ENCODE measurements at regions not wholly inside any gene's neighbourhood (a gene's known extent, or its start where the extent isn't known, plus 50 kb on each side); places are given as distances from the start of the nearest gene placed in this dataset.
"Not testable (repeated sequence)": the region's sequence is repeated elsewhere in the genome, so short reads cannot be mapped to it uniquely, and the experiment has no call there.

GRCh38 chr16:88148078-88148477, 196.8 kb downstream of the BANP start:
- DNase-seq (ENCODE audit: low read depth), result not testable (repeated sequence)

DNA sequence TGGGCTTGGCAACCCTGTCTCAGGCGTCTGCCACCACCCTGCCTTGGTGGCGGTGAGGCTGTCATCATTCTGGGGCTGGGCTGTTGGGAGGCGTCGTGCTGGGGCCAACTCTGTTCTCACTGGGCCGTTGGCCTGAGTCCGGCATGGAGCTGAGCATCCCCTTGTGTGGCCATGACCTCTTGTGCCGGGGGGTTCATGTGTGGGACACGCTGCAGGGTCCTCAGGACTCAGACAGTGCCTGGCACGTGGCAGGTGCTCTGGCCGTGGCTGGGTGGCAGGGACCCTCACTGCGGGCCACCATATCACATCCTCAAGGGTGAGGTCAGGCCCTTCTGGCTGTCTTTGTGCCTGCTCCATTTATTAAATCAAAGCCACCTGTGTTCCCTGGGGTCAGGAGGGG, 197.4 kb downstream of the BANP start:
- not testable (repeated sequence) for DNase-seq (ENCODE audit: low read depth)

DNA sequence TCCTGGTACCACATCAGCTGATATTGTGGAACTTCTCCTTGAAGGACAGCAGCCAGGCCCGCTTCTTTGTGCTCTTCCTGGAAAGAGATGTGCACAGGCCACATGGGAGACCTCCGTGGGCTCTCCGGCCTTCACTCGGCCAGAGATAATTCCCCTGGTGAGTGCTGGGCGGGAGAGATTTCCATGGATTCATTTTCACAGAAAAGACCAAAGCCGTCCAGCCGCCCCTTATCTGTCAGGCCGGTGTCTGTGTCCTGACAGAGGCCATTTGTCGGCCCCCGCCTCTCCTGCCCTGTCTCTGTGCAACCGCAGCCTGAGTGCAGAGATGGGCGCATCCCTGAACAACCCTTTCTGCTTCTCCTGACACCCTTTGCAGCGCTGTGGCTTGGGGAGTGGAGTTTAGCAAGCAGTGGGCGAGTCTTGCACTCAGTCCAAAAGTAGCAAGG, 197.9 kb downstream of the BANP start:
- DNase-seq (ENCODE audit: low read depth), result not testable (repeated sequence)

GRCh38 chr16:88149663-88150062, 198.4 kb downstream of the BANP start:
- not testable (repeated sequence) for DNase-seq (ENCODE audit: low read depth)

DNA sequence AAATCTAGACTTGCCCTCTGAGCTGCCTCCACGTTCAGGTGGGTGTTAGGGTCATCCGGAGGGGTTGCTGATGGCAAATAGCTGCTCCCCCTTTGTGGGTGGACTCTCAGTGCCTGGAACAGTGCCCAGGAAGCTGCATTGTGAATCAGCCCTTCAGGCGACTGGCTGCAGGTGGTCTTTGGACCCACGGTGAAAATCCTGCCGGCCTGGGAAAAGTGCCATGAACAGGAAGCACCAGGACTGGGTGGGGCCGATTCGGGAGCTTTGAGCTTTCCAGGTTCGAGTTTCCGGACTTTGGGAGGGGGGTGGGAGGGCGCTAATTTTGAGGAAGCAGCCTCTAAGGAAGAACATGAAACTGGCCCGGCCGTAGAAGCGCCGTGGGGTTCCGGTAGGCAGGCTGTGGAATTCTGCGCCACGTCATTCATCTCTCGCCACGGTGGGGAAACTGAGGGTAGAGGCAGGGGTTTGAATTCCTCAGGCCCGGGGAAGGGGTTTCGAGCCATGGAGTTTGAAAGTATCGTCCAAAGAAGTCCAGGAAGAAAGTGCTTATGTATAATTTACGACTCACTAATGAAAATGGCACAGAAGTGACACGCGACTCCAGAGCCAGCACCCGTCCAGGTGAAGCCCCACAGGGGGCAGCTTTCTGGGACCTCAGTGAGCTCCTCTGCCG, 199.4 kb downstream of the BANP start:
- DNase-seq (ENCODE audit: low read depth), result not testable (repeated sequence)

GRCh38 chr16:88151129-88151499, 199.9 kb downstream of the BANP start:
- DNase-seq (ENCODE audit: low read depth), result not testable (repeated sequence)

- DNase-seq (ENCODE audit: low read depth), result not testable (repeated sequence)
Measured at GRCh38 chr16:88151859-88152843, 200.9 kb downstream of the BANP start.

GRCh38 chr16:88152879-88153278, 201.6 kb downstream of the BANP start:
- not testable (repeated sequence) for DNase-seq (ENCODE audit: low read depth)

DNA sequence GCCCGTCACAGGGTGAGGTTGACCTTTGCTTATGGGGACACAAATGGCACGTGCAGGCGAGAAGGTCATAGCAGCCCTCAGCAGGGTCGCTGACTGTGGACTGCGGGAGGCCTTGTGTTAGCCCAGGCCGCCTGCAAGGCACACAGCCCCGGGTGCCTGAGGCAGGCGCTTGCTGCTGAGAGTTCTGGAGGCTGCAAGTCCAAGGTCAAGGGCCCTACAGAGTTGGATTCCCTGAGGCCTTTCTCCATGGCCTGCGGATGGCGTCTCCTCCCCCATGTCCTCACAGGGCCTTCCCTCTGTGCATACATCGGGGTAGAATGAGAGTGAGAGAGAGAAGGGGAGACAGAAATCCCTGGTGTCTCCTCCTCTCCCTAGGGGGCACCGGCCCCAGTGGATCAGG, 202.3 kb downstream of the BANP start:
- not testable (repeated sequence) for DNase-seq (ENCODE audit: low read depth)

- DNase-seq (ENCODE audit: low read depth), result not testable (repeated sequence)
Measured at GRCh38 chr16:88154886-88155285, 203.7 kb downstream of the BANP start.

GRCh38 chr16:88155681-88156080, 204.4 kb downstream of the BANP start:
- not testable (repeated sequence) for DNase-seq (ENCODE audit: low read depth)

DNA sequence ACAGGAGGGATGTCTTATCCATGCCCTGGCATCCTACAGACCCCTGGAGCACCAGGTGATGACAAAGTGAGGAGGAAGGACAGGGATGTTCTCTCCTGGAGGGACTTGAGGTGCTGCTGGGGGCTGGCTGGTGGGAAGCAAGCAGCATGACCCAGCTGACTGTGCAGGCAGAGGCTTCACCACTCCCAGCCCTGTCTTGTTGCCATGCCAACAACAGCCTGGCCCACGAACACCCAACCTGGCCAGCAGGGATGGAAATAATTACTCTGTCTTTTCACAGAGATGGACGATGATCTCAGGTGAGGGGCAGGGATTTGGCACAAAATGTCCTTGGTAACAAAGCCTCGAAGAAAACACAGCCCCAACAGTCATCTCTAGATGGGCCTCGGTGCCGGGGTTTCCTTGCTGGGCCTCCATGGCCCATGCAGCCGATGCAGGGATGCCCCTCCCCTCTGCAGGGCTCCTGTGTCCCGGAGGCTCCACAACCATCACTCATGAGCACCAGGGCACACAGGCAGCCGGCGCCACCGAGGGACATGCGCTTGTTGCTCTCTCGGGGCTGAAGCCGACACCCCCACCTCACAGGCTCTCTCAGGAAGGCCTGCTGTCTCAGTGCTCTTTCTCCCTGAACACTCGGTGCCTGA, 205.5 kb downstream of the BANP start:
- DNase-seq (ENCODE audit: low read depth), result not testable (repeated sequence)

GRCh38 chr16:88157686-88158085, 206.5 kb downstream of the BANP start:
- DNase-seq (ENCODE audit: low read depth), result not testable (repeated sequence)

DNA sequence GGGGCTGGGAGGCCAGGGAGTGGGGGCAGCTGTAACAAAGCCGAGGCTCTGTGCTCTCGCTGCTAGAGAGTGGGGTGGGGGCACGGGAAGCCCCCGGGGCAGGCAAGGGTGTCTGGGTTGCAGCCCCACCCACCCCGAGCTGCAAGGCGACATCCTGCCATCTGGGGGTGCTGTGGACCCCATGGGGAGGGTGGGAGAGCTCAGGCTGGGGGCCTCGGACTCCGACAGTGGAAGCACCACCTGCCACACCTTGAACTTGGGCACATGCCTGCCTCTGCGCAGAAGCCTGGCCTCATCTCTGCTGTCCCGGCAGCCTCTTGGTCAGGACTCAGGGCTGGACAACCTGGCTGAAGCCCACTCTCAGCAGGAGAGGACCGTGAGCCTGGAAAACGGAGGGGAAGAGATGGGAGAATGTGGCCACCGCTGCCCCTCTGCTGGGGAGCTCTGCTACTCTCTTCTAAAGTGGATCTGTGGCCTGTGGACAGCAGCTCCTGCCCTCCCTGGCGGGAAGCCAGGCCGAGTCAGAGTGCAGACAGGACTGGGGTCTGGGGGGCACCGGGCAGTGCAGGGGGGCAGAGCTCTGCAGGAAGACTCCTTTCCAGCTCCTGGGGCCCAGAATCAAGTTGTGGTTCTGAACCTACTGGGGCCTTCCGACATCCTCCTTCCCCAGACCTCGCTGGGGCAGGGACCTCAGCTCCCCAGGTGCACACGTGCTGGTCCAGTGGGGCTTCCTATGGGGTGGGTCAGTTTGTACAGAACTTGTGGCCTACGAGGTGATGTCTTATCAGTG, 207.2 kb downstream of the BANP start:
- not testable (repeated sequence) for DNase-seq (ENCODE audit: low read depth)

DNA sequence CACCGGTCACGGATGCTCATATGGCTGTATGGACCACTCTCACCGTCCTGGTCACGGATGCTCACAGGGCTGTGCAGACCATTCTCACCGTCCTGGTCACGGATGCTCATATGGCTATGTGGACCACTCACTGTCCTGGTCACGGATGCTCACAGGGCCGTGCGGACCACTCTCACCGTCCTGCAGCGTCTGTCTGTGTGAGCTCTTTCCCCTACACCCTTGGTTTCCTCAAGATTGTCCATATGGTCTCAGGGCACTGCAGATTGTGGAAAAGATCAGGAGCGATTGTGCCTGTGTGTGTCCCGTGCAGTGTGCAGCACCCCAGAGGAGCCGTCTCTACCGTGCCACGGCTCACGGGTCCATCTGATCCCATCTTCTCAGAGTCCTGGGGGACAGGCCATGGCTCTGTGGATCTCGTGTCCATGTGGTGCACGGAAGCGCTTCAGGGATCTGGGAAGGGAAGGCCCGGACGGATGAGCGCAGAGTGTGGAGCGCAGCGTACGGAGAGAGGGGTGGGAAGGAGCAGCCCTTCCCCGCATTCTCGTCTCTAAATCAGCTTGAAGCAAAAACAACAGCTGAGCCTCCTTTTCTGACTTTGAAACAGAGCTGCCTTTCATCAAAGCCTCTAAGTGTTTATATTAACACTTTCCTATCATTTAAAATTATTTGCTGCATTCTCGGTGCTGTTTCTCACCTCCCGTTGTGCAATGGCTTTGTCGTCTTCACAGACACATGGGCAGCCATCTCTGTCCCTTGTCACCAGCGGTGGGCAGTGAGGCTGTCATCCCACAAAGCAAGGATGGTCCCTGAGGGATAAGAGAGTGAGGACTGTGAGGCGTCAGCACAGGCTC, 208.0 kb downstream of the BANP start:
- DNase-seq (ENCODE audit: low read depth), result not testable (repeated sequence)

GRCh38 chr16:88159897-88160335, 208.7 kb downstream of the BANP start:
- DNase-seq (ENCODE audit: low read depth), result not testable (repeated sequence)

- not testable (repeated sequence) for DNase-seq (ENCODE audit: low read depth)
Measured at GRCh38 chr16:88161191-88161590, 210.0 kb downstream of the BANP start.

GRCh38 chr16:88161623-88162275, 210.5 kb downstream of the BANP start:
- DNase-seq (ENCODE audit: low read depth), result not testable (repeated sequence)

- not testable (repeated sequence) for DNase-seq (ENCODE audit: low read depth)
Measured at GRCh38 chr16:88162778-88163177, 211.5 kb downstream of the BANP start.

Data from CMK (cell line).